SK-N-MC (cell line): ENCODE measurements at regions not wholly inside any gene's neighbourhood (a gene's known extent, or its start where the extent isn't known, plus 50 kb on each side); places are given as distances from the start of the nearest gene placed in this dataset.

ENCODE experiments used
- EZH2 ChIP-seq: fragments of 200-600 bp; sonication (generic); IDR thresholded peaks from one replicate; pipeline ENCODE4 v1.6.1; 2017; ENCODE audit warnings: antibody characterized with exemption
- POLR2AphosphoS5 ChIP-seq: IDR thresholded peaks from 2 replicates; pipeline ENCODE4 v1.6.1; 2012; ENCODE audit warnings: mild to moderate bottlenecking, low read depth, low read length, borderline replicate concordance

DNA sequence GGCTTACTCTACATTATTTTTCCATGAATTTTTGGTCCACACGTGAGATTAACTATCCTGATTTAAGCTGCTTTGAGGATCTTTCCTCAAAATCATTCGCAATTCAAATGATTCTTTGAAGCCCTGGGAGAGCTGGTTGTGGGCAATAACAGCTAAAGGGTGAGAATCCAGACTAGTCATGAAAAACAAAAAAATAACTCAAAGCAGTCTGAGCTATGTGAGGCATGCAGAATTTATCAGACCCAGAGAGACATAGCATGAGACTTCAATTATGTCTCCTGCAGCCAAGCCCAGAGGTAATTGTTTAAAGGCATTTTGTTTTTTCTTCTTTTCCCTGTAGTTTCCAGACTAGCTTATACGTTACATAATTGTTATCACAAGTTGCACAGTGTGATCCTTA is 517.3 kb upstream of the PTCHD4 start:
- TF ChIP-seq POLR2AphosphoS5 (no peak), EZH2 (no peak)
